GM23338 (cell line): ENCODE measurements at regions not wholly inside any gene's neighbourhood (a gene's known extent, or its start where the extent isn't known, plus 50 kb on each side); places are given as distances from the start of the nearest gene placed in this dataset.

Experiments
- ATAC-seq: fragments of 200-7000 bp; cut with Tn5 transposase; 3 replicates; pipeline ENCODE4 v1.9.1; 2020
- DNase-seq: peaks from one replicate; pipeline ENCODE4 v3.0.0-alpha.2; 2015; ENCODE audit warnings: low spot score
- H2AFZ ChIP-seq: fragments of 200-600 bp; sonication (generic); 2 replicates; pipeline ENCODE4 v1.8.0; 2016; ENCODE audit warnings: antibody characterized with exemption, mild to moderate bottlenecking, moderate library complexity
- H3F3A ChIP-seq: fragments of 200-600 bp; sonication (generic); replicated peaks from 2 replicates; pipeline ENCODE4 v1.8.0; 2017; ENCODE audit warnings: antibody characterized with exemption, mixed run types, low read depth
- H3K27ac ChIP-seq: fragments of 200-600 bp; sonication (generic); 2 replicates; pipeline ENCODE4 v1.6.1; 2016; ENCODE audit warnings: low read depth
- H3K27me3 ChIP-seq: fragments of 200-600 bp; sonication (generic); 2 replicates; pipeline ENCODE4 v1.8.0; 2016; ENCODE audit warnings: mild to moderate bottlenecking, mixed run types, moderate library complexity; ENCODE audit not compliant: insufficient read depth
- H3K36me3 ChIP-seq: fragments of 200-600 bp; sonication (generic); 2 replicates; pipeline ENCODE4 v1.8.0; 2016; ENCODE audit warnings: mild to moderate bottlenecking; ENCODE audit not compliant: insufficient read depth
- H3K4me1 ChIP-seq: fragments of 200-600 bp; sonication (generic); 2 replicates; pipeline ENCODE4 v1.8.0; 2016; ENCODE audit warnings: mild to moderate bottlenecking, moderate library complexity; ENCODE audit not compliant: insufficient read depth
- H3K4me2 ChIP-seq: fragments of 200-600 bp; sonication (generic); 2 replicates; pipeline ENCODE4 v1.7.1; 2017; ENCODE audit warnings: mixed run types
- H3K4me3 ChIP-seq: fragments of 200-600 bp; sonication (generic); 2 replicates; pipeline ENCODE4 v1.6.1; 2016; ENCODE audit warnings: mixed run types
- H3K79me2 ChIP-seq: fragments of 200-600 bp; sonication (generic); replicated peaks from 2 replicates; pipeline ENCODE4 v1.8.0; 2017; ENCODE audit warnings: mild to moderate bottlenecking; ENCODE audit not compliant: insufficient read depth
- H3K9me2 ChIP-seq: fragments of 200-600 bp; sonication (generic); 2 replicates; pipeline ENCODE4 v1.8.0; 2017; ENCODE audit not compliant: insufficient read depth
- H4K20me1 ChIP-seq: fragments of 200-600 bp; sonication (generic); replicated peaks from 2 replicates; pipeline ENCODE4 v1.8.0; 2017; ENCODE audit warnings: mild to moderate bottlenecking; ENCODE audit not compliant: insufficient read depth
- H3K27ac Mint-ChIP-seq: 2 replicates; pipeline ENCODE4 v1.8.0; 2020; ENCODE audit warnings: inconsistent platforms, mild to moderate bottlenecking, moderate library complexity, mixed read lengths
- H3K27me3 Mint-ChIP-seq: 3 replicates; pipeline ENCODE4 v1.8.0; 2022; ENCODE audit warnings: low read depth, mild to moderate bottlenecking, moderate library complexity, mixed read lengths, inconsistent platforms; ENCODE audit not compliant: insufficient read depth, poor library complexity
- H3K36me3 Mint-ChIP-seq: 3 replicates; pipeline ENCODE4 v1.8.0; 2021; ENCODE audit warnings: low read depth, mild to moderate bottlenecking, inconsistent platforms, moderate library complexity, mixed read lengths
- H3K4me1 Mint-ChIP-seq: 3 replicates; pipeline ENCODE4 v1.8.0; 2020; ENCODE audit warnings: mild to moderate bottlenecking, inconsistent platforms, mixed read lengths
- H3K4me3 Mint-ChIP-seq: 3 replicates; pipeline ENCODE4 v1.8.0; 2021; ENCODE audit warnings: moderate library complexity, mild to moderate bottlenecking, inconsistent platforms, mixed read lengths
- H3K9me3 Mint-ChIP-seq: 3 replicates; pipeline ENCODE4 v1.8.0; 2020; ENCODE audit warnings: moderate library complexity, mild to moderate bottlenecking, inconsistent platforms, mixed read lengths
- EZH2 ChIP-seq: fragments of 200-600 bp; sonication (generic); IDR thresholded peaks from one replicate; pipeline ENCODE4 v1.8.0; 2017; ENCODE audit warnings: antibody characterized with exemption, mild to moderate bottlenecking, low read depth; ENCODE audit not compliant: unreplicated experiment
- STAT1 ChIP-seq: IDR thresholded peaks from one replicate; pipeline ENCODE4 v1.6.1; 2016; ENCODE audit warnings: antibody characterized with exemption; ENCODE audit not compliant: unreplicated experiment
- ZNF331 ChIP-seq: fragments of 250-450 bp; sonication (Bioruptor Pico); IDR thresholded peaks from 2 replicates; pipeline ENCODE4 v1.5.0; 2020; ENCODE audit warnings: low read depth, mild to moderate bottlenecking, moderate library complexity
- TF ChIP-seq, protein P1 (sequence below), 2 experiments: fragments of 200-600 bp in 1 of 2; sonication (generic) in 1 of 2; conservative IDR thresholded peaks; 2 replicates each; pipeline versions ENCODE4 v1.5.1 to v1.6.1; 2016 to 2017; ENCODE audit warnings: antibody characterized with exemption in 2 of 2, low read depth in 2 of 2, mild to moderate bottlenecking in 2 of 2, moderate library complexity in 1 of 2
- TF ChIP-seq, protein P2 (sequence below): IDR thresholded peaks from one replicate; pipeline ENCODE4 v1.6.1; 2018; ENCODE audit warnings: antibody characterized with exemption; ENCODE audit not compliant: unreplicated experiment

- TF ChIP-seq, protein P1, sequence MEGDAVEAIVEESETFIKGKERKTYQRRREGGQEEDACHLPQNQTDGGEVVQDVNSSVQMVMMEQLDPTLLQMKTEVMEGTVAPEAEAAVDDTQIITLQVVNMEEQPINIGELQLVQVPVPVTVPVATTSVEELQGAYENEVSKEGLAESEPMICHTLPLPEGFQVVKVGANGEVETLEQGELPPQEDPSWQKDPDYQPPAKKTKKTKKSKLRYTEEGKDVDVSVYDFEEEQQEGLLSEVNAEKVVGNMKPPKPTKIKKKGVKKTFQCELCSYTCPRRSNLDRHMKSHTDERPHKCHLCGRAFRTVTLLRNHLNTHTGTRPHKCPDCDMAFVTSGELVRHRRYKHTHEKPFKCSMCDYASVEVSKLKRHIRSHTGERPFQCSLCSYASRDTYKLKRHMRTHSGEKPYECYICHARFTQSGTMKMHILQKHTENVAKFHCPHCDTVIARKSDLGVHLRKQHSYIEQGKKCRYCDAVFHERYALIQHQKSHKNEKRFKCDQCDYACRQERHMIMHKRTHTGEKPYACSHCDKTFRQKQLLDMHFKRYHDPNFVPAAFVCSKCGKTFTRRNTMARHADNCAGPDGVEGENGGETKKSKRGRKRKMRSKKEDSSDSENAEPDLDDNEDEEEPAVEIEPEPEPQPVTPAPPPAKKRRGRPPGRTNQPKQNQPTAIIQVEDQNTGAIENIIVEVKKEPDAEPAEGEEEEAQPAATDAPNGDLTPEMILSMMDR (conservative IDR thresholded peaks at IDR 0.05; ENCODE audit: low read depth in 2 of 2): no peak
- TF ChIP-seq EZH2: no peak
- no peak for TF ChIP-seq ZNF331 (CRISPR knock-in tag)
- TF ChIP-seq, protein P2, sequence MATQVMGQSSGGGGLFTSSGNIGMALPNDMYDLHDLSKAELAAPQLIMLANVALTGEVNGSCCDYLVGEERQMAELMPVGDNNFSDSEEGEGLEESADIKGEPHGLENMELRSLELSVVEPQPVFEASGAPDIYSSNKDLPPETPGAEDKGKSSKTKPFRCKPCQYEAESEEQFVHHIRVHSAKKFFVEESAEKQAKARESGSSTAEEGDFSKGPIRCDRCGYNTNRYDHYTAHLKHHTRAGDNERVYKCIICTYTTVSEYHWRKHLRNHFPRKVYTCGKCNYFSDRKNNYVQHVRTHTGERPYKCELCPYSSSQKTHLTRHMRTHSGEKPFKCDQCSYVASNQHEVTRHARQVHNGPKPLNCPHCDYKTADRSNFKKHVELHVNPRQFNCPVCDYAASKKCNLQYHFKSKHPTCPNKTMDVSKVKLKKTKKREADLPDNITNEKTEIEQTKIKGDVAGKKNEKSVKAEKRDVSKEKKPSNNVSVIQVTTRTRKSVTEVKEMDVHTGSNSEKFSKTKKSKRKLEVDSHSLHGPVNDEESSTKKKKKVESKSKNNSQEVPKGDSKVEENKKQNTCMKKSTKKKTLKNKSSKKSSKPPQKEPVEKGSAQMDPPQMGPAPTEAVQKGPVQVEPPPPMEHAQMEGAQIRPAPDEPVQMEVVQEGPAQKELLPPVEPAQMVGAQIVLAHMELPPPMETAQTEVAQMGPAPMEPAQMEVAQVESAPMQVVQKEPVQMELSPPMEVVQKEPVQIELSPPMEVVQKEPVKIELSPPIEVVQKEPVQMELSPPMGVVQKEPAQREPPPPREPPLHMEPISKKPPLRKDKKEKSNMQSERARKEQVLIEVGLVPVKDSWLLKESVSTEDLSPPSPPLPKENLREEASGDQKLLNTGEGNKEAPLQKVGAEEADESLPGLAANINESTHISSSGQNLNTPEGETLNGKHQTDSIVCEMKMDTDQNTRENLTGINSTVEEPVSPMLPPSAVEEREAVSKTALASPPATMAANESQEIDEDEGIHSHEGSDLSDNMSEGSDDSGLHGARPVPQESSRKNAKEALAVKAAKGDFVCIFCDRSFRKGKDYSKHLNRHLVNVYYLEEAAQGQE: no peak
- no peak for TF ChIP-seq STAT1
Measured at GRCh38 chr10:78184851-78185692, 151.4 kb downstream of the RPS24 start (continued).

DNA sequence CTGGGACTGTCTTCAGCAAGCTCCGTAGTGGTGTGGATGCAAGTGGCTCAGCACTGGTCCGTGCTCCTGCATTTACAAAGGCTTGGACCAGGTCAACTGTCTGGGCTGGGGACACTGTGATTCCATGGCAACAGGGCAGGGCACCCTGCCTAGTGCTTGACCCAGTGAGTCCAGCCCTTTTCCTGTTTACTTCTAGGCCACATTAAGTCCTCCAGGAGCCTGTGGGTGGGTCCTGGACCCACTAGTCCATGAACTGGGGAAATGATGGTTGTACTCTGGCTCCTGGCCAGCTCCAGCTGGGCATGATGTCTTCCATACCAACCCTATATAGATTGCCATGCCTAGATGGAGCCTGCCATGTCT, 152.0 kb downstream of the RPS24 start:
- no peak for TF ChIP-seq ZNF331 (CRISPR knock-in tag)
- no peak for TF ChIP-seq STAT1
- TF ChIP-seq, protein P1 (conservative IDR thresholded peaks at IDR 0.05; ENCODE audit: low read depth in 2 of 2): no peak
- H3K27ac Mint-ChIP-seq: no peak overlapping the region
- H3K4me3 Mint-ChIP-seq: no peak overlapping the region
- no peaks in the 10 kb centered on the region for H4K20me1 ChIP-seq
- no peaks in the 10 kb centered on the region for H3K79me2 ChIP-seq
- DNase-seq: no peak
- no peaks in the 10 kb centered on the region for H3K36me3 Mint-ChIP-seq
- peaks cover 6% of the 10 kb centered on the region for H3K27me3 Mint-ChIP-seq
- no peak overlapping the region for H3K4me3 ChIP-seq
- no peak overlapping the region for H3K27ac ChIP-seq
- no peak overlapping the region for H3K4me2 ChIP-seq
- H3K4me1 ChIP-seq: no peaks in the 10 kb centered on the region
- ATAC-seq: no peak
- H3F3A ChIP-seq: no peaks in the 10 kb centered on the region
- no peaks in the 10 kb centered on the region for H3K27me3 ChIP-seq
- H3K4me1 Mint-ChIP-seq: no peaks in the 10 kb centered on the region; the same call in 2 of the 3 replicates
- no peaks in the 10 kb centered on the region for H3K36me3 ChIP-seq
- H3K9me2 ChIP-seq: no peaks in the 10 kb centered on the region
- no peak overlapping the region for H2AFZ ChIP-seq
- H3K9me3 Mint-ChIP-seq: no peaks in the 10 kb centered on the region
